ENCODE measurements at regions not wholly inside any gene's neighbourhood (a gene's known extent, or its start where the extent isn't known, plus 50 kb on each side); places are given as distances from the start of the nearest gene placed in this dataset.

GRCh38 chr5:6861667-6862066, 148.4 kb downstream of the TENT4A start:
- DNase-seq (no peak), ATAC-seq (no peak)
- intact Hi-C loops (cut with micrococcal nuclease) = no loop called here

- DNase-seq (no peak), ATAC-seq (no peak)
- intact Hi-C loops (cut with micrococcal nuclease) = no loop called here
These were observed 149.1 kb downstream of the TENT4A start for GRCh38 chr5:6862306-6862705.

GRCh38 chr5:6867712-6868111, 154.5 kb downstream of the TENT4A start:
- ATAC-seq (no peak), DNase-seq (no peak)
- intact Hi-C loops (cut with micrococcal nuclease) = no loop called here

- intact Hi-C loops (cut with micrococcal nuclease) = no loop called here
- DNase-seq (no peak), ATAC-seq (no peak)
These were observed 154.9 kb downstream of the TENT4A start for GRCh38 chr5:6868171-6868570.

- intact Hi-C loops (cut with micrococcal nuclease) = no loop called here
- ATAC-seq = no peak
- DNase-seq = no peak
These were observed 155.5 kb downstream of the TENT4A start for GRCh38 chr5:6868575-6869215.

- no peak for DNase-seq
- intact Hi-C loops (cut with micrococcal nuclease) = no loop called here
- no peak for ATAC-seq
These were observed 156.4 kb downstream of the TENT4A start for GRCh38 chr5:6869677-6870076.

GRCh38 chr5:6872441-6873160, 159.4 kb downstream of the TENT4A start:
- intact Hi-C loops (cut with micrococcal nuclease) = no loop called here

GRCh38 chr5:6873359-6873758, 160.1 kb downstream of the TENT4A start:
- intact Hi-C loops (cut with micrococcal nuclease) = no loop called here
- DNase-seq (no peak), ATAC-seq (no peak)

More at GRCh38 chr5:6872441-6873160, 159.4 kb downstream of the TENT4A start:
- ATAC-seq (no peak), DNase-seq (no peak)

- intact Hi-C loops (cut with micrococcal nuclease) = no loop called here
- DNase-seq = no peak
- ATAC-seq = no peak
These were observed 162.1 kb downstream of the TENT4A start for GRCh38 chr5:6875376-6875775.

GRCh38 chr5:6877986-6878828, 165.0 kb downstream of the TENT4A start:
- ATAC-seq (no peak), DNase-seq (no peak)
- intact Hi-C loops (cut with micrococcal nuclease) = no loop called here

- intact Hi-C loops (cut with micrococcal nuclease) = no loop called here
- ATAC-seq (no peak), DNase-seq (no peak)
These were observed 172.3 kb downstream of the TENT4A start for GRCh38 chr5:6885581-6885980.

- intact Hi-C loops (cut with micrococcal nuclease) = no loop called here
- DNase-seq = no peak
- no peak for ATAC-seq
These were observed 173.6 kb downstream of the TENT4A start for GRCh38 chr5:6886866-6887265.

GRCh38 chr5:6889030-6889429, 175.8 kb downstream of the TENT4A start:
- intact Hi-C loops (cut with micrococcal nuclease) = no loop called here
- DNase-seq = no peak
- ATAC-seq = no peak

GRCh38 chr5:6899221-6899620, 186.0 kb downstream of the TENT4A start:
- DNase-seq = peak; percentile 37
- intact Hi-C loops (cut with micrococcal nuclease) = no loop called here
- ATAC-seq = peak; percentile 65

- ATAC-seq (no peak), DNase-seq (no peak)
- intact Hi-C loops (cut with micrococcal nuclease) = no loop called here
These were observed 187.3 kb downstream of the TENT4A start for GRCh38 chr5:6900247-6901227.

GRCh38 chr5:6902094-6902493, 188.9 kb downstream of the TENT4A start:
- no peak for ATAC-seq
- no peak for DNase-seq
- intact Hi-C loops (cut with micrococcal nuclease) = no loop called here

GRCh38 chr5:6902597-6902996, 189.4 kb downstream of the TENT4A start:
- ATAC-seq = no peak
- DNase-seq = no peak
- intact Hi-C loops (cut with micrococcal nuclease) = no loop called here

GRCh38 chr5:6903934-6904333, 190.7 kb downstream of the TENT4A start:
- no peak for ATAC-seq
- no peak for DNase-seq
- intact Hi-C loops (cut with micrococcal nuclease) = no loop called here

- ATAC-seq = no peak
- intact Hi-C loops (cut with micrococcal nuclease) = no loop called here
These were observed 191.6 kb downstream of the TENT4A start for GRCh38 chr5:6904860-6905259.

More at GRCh38 chr5:6904860-6905259, 191.6 kb downstream of the TENT4A start:
- no peak for DNase-seq
